HG03025 (cell line): ENCODE measurements at regions not wholly inside any gene's neighbourhood (a gene's known extent, or its start where the extent isn't known, plus 50 kb on each side); places are given as distances from the start of the nearest gene placed in this dataset.
"Not testable (repeated sequence)": the region's sequence is repeated elsewhere in the genome, so short reads cannot be mapped to it uniquely, and the experiment has no call there.

Experiments
- ATAC-seq: cut with Tn5 transposase; IDR thresholded peaks from one replicate; pipeline ENCODE4 v1.9.1; 2021; ENCODE audit warnings: mild to moderate bottlenecking, moderate library complexity; ENCODE audit not compliant: unreplicated experiment, low FRiP score

- ATAC-seq: no peak
Observed at GRCh38 chr14:82641050-82641540, 1107.4 kb upstream of the SEL1L start.

DNA sequence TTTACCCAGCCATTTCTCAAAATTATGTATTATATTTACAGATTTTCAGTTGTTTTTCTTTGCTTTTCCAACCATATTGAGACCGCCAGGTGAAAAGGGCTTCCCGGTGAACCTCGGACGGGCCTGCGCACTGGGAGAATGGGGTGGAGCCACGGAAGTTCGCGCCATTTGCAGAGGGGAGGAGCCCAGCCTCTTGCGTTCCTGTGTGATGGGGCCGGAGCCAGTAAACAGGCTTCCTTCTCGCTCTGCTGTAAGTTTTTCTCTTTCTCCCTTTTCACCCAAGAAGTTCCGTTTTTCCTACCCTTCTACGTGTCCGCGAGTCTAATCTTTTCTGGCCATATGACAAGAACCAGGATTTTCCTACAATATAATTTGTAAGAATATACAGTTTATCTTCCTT, 1108.8 kb upstream of the SEL1L start:
- ATAC-seq: no peak

- no peak for ATAC-seq
Observed at GRCh38 chr14:82647088-82647810, 1113.6 kb upstream of the SEL1L start.

- no peak for ATAC-seq
Observed at GRCh38 chr14:82655770-82656169, 1122.1 kb upstream of the SEL1L start.

- no peak for ATAC-seq
Observed at GRCh38 chr14:82657186-82657675, 1123.6 kb upstream of the SEL1L start.

DNA sequence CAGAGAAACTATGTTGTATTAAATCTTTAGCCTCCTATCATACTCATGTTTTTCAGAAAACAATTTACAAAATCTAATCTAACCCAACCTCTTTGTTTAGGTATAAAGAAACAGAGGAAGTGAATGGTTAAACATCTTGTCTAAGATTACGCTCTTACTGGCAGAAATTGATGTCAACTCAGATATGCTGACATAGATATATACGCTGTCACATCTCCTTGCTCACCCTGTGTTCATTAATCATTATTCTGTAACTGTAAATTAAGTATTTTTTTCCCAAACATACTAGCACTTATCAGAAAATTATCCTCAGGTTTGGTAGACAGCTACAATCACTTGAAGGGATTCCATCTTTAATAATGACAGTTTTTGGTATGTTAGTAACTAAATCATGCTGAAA, 1127.6 kb upstream of the SEL1L start:
- no peak for ATAC-seq

DNA sequence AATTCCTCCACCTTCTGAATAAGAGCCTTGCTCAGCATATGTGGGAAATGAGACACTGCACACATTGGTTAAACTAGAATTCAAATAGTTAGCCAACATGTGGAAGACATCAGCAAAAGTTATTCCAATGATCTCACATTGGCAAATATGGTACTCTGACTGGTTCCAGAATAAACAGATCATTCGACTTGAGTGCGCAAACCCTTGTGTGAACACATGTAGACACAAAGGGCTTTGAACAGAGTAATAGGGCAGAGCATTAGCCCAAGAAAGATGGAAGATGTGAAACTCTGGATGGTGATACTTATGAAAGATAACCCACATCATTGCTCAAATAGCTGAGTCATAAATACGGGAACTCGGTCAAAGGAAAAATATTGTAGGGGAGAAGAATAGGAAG, 1133.4 kb upstream of the SEL1L start:
- ATAC-seq: no peak

GRCh38 chr14:82667501-82667900, 1133.8 kb upstream of the SEL1L start:
- ATAC-seq: no peak

GRCh38 chr14:82676403-82676802, 1142.8 kb upstream of the SEL1L start:
- no peak for ATAC-seq

- ATAC-seq: no peak
Observed at GRCh38 chr14:82689948-82690347, 1156.3 kb upstream of the SEL1L start.

- not testable (repeated sequence) for ATAC-seq
Observed at GRCh38 chr14:82691191-82691590, 1157.5 kb upstream of the SEL1L start.

DNA sequence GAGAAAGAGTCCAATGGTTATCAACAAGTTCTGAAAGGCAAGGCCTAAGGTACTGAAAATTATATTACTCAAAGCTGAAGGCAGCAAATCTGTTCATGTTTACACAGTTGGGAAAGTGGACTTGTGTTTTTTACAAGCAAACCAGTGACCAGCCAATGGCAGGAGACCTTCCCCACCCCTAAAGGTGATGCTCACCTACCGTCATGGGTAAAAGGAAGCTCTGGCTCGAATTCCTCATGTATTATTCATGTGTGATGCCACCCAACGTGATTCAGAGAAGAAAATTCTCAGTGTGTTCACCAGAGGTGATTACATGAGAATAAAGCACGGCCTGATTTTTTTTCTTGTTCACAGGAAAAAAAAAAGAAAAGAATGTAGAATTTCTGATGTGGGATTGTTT, 1161.2 kb upstream of the SEL1L start:
- ATAC-seq: no peak

- ATAC-seq: no peak
Observed at GRCh38 chr14:82704218-82704617, 1170.6 kb upstream of the SEL1L start.

GRCh38 chr14:82710267-82710841, 1176.7 kb upstream of the SEL1L start:
- ATAC-seq: no peak

DNA sequence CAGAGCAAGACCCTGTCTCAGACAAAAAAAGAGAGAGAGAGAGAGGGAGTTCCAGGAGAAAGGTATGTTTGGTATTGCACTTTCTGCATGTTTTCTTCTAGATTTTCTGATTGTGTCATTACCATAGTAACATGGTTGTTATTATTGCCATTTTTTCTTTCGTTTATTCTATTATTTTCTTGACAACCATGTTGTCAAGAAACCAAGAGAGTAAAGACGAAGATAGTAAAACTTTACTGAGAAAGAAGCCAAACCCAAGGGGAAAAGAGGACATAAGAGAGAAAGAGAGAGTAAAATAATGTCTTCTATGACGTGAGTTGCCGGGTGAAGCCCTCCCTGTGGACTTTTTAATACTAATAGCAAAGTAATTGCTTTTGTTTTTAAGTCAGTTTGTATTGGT, 1186.0 kb upstream of the SEL1L start:
- no peak for ATAC-seq

DNA sequence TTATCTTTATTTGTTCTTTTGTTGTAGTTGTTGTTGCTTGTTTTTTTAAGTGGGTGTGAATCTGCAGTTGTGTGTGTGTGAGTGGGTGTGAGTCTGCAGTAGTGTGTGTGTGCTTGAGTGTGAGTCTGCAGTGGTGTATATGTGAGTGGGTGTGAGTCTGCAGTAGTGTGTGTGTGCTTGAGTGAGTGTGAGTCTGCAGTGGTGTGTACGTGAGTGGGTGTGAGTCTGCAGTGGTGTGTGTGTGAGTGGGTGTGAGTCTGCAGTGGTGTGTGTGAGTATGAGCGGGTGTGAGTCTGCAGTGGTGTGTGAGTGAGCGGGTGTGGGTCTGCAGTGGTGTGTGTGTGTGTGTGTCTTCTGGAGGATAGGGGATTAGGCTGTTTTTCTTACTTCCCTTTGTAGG, 1186.8 kb upstream of the SEL1L start:
- no peak for ATAC-seq

- no peak for ATAC-seq
Observed at GRCh38 chr14:82720946-82721345, 1187.3 kb upstream of the SEL1L start.

GRCh38 chr14:82724316-82724715, 1190.7 kb upstream of the SEL1L start:
- ATAC-seq: no peak

DNA sequence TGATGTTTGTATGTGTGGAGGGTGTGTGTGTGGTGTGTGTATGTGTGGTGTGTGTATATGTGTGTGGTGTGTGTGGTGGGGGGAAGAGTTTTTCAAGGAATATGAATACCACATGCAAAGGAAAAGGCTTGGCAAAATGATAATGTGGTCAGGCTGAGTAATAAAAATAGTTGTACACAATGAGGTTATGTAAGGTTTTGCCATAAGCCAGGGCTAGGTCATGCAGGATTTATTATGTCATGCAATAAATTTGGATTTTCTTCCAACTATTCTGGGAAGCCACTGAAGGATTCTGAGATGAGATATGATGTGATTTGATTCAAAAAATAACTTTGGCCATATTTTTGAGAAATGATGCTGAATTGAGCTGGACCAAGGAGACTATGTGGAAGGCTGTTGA, 1191.6 kb upstream of the SEL1L start:
- ATAC-seq: no peak

DNA sequence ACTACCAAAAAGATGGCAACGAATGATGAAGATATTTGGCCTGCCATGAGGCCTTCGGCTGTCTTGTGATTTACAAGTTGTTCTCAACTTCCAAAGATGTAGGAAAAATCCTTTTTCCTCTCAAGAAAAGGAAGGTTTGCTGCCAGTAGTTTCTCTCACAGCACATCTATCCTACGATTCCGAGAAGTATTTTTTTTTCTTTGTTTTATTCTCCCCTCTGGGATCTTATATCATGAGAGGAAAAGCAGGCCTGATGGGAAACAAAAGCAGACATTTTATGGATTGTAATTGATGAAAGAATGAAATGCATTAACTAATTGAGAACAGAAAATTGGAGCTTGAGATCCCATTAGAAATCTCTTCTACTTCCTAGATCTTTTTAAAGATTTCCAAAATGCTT, 1197.9 kb upstream of the SEL1L start:
- no peak for ATAC-seq

GRCh38 chr14:82740547-82740946, 1206.9 kb upstream of the SEL1L start:
- ATAC-seq: no peak

DNA sequence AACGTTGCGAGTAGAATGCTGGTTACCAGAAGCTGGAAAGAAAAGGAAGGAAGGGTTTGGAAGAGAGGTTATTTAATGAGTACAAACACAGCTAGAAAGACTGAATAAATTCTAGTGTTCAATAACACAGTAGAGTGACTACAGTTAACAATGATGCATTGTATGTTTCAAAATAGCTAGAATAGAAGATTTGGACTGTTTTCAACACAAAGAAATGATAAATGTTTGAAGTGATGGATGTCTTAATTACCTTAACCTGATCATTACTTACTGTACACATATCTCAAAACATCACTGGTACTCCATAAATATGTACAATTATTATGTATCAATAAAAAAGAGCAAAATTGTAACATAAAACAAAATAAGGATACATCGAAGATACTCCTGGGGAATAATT, 1221.8 kb upstream of the SEL1L start:
- ATAC-seq: no peak
